ENCODE measurements at regions not wholly inside any gene's neighbourhood (a gene's known extent, or its start where the extent isn't known, plus 50 kb on each side); places are given as distances from the start of the nearest gene placed in this dataset.

GRCh38 chr7:121490309-121490708, 94.2 kb upstream of the FAM3C start:
- H3K27ac ChIP-seq = no peak overlapping the region
- DNase-seq (ENCODE audit: low spot score) (no peak), ATAC-seq (ENCODE audit: insufficient number of reproducible peaks, low FRiP score, low read depth) (no peak)
- no peak for TF ChIP-seq CTCF (IDR thresholded peaks at IDR 0.05)
- H3K4me3 ChIP-seq = no peak overlapping the region
- peaks cover 0 to 8% of the 10 kb centered on the region in 2 donors for H3K4me1 ChIP-seq (ENCODE audit: control insufficient read depth in 1 of 2, low read depth in 2 of 2)
- H3K9me3 ChIP-seq = no peaks in the 10 kb centered on the region
- no peaks in the 10 kb centered on the region for H3K36me3 ChIP-seq
- H3K27me3 ChIP-seq (replicated peaks; ENCODE audit: insufficient read depth) = no peaks in the 10 kb centered on the region

- TF ChIP-seq CTCF (IDR thresholded peaks at IDR 0.05) = no peak
- H3K4me3 ChIP-seq = no peak overlapping the region
- DNase-seq (ENCODE audit: low spot score) (no peak), ATAC-seq (ENCODE audit: insufficient number of reproducible peaks, low FRiP score, low read depth) (no peak)
- H3K27ac ChIP-seq = no peak overlapping the region
- no peaks in the 10 kb centered on the region for H3K9me3 ChIP-seq
- peaks cover 0 to 12% of the 10 kb centered on the region in 2 donors for H3K4me1 ChIP-seq (ENCODE audit: control insufficient read depth in 1 of 2, low read depth in 2 of 2)
- H3K36me3 ChIP-seq = no peaks in the 10 kb centered on the region
- no peaks in the 10 kb centered on the region for H3K27me3 ChIP-seq (replicated peaks; ENCODE audit: insufficient read depth)
Measured at GRCh38 chr7:121489440-121489839, 93.3 kb upstream of the FAM3C start.

DNA sequence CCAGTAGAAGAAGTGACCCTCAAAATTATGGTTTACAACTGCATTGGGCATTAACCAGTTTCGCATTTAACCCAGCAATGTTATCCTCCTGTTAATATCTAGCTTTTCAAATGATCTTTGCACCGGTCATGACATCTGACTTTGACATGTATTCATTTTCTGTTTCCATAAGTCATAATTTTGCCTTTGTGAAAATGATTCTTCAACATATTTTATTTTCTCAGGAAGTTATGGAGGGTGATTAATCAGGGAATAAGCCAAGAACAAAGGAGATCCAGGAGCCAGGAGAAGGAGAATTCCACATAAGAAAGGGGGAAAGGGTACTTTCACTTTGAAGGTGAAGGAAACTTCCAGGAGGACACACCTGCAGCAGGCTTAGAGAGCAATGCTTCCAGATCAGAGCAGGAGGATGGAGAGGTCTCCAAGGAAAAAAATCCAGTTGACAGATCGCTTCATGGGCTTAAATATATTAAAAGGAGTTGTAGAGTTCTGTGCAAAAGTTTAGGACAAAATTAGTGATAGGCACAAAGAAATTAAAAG, 92.1 kb upstream of the FAM3C start:
- Histone ChIP-seq H3K9me3 (no peaks in the 10 kb centered on the region), H3K27me3 (replicated peaks; ENCODE audit: insufficient read depth) (no peaks in the 10 kb centered on the region), H3K27ac (no peak overlapping the region), H3K36me3 (no peaks in the 10 kb centered on the region), H3K4me3 (no peak overlapping the region), H3K4me1 (ENCODE audit: control insufficient read depth in 1 of 2, low read depth in 2 of 2) (peaks cover 0 to 12% of the 10 kb centered on the region in 2 donors)
- no peak for TF ChIP-seq CTCF (IDR thresholded peaks at IDR 0.05)
- DNase-seq (ENCODE audit: low spot score) (no peak), ATAC-seq (ENCODE audit: insufficient number of reproducible peaks, low FRiP score, low read depth) (no peak)

- H3K4me3 ChIP-seq = no peak overlapping the region
- H3K4me1 ChIP-seq (ENCODE audit: control insufficient read depth in 1 of 2, low read depth in 2 of 2) = peaks cover 0 to 12% of the 10 kb centered on the region in 2 donors
- ATAC-seq (ENCODE audit: insufficient number of reproducible peaks, low FRiP score, low read depth) (no peak), DNase-seq (ENCODE audit: low spot score) (no peak)
- TF ChIP-seq CTCF (IDR thresholded peaks at IDR 0.05) = no peak
- H3K27ac ChIP-seq = no peak overlapping the region
- H3K36me3 ChIP-seq = no peaks in the 10 kb centered on the region
- H3K27me3 ChIP-seq (replicated peaks; ENCODE audit: insufficient read depth) = no peaks in the 10 kb centered on the region
- H3K9me3 ChIP-seq = no peaks in the 10 kb centered on the region
Measured at GRCh38 chr7:121486590-121486989, 90.5 kb upstream of the FAM3C start.

DNA sequence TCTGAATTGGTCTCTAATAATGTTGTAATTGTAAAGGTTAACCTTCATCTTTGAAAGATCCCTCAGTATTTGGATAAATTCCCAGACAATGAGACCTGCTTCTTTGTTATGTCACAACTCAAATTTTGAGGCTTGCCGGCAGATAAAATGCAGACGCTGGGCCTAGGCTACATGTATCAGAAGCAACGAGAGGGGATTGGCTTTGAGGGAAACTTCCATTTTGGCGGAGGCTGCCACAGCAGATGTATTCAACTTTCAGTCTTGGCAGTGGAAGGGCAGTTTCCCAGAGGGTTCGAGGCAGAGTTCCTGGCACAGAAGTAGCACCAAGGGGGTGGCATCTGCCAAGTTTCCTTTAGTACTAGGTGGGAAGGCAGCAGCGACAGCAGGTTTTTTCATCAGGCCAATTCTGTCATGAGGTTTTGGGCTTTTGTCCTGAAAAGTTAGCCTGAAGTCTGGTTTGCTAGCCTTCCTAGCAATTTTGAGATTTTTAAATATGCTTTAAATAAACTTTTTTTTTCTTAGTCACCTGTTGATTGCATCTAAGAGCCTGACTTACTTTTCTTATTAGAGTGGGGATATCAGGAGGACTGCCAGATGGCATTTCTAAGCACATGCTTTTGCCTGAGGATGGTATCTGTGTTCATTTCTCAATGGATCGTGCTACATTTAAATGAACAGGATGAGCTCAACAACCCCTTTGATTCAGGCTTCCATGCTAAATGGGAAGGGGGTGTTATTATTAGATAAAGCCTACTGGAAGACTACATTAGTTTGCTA, 89.5 kb upstream of the FAM3C start:
- ATAC-seq (ENCODE audit: insufficient number of reproducible peaks, low FRiP score, low read depth) (no peak), DNase-seq (ENCODE audit: low spot score) (no peak)
- Histone ChIP-seq H3K4me3 (peak overlapping the region; percentile 34), H3K4me1 (ENCODE audit: control insufficient read depth in 1 of 2, low read depth in 2 of 2) (peaks cover 0 to 12% of the 10 kb centered on the region in 2 donors), H3K9me3 (no peaks in the 10 kb centered on the region), H3K27me3 (replicated peaks; ENCODE audit: insufficient read depth) (no peaks in the 10 kb centered on the region), H3K27ac (no peak overlapping the region), H3K36me3 (no peaks in the 10 kb centered on the region)
- TF ChIP-seq CTCF (IDR thresholded peaks at IDR 0.05) = no peak
